ENCODE measurements at regions not wholly inside any gene's neighbourhood (a gene's known extent, or its start where the extent isn't known, plus 50 kb on each side); places are given as distances from the start of the nearest gene placed in this dataset.

DNA sequence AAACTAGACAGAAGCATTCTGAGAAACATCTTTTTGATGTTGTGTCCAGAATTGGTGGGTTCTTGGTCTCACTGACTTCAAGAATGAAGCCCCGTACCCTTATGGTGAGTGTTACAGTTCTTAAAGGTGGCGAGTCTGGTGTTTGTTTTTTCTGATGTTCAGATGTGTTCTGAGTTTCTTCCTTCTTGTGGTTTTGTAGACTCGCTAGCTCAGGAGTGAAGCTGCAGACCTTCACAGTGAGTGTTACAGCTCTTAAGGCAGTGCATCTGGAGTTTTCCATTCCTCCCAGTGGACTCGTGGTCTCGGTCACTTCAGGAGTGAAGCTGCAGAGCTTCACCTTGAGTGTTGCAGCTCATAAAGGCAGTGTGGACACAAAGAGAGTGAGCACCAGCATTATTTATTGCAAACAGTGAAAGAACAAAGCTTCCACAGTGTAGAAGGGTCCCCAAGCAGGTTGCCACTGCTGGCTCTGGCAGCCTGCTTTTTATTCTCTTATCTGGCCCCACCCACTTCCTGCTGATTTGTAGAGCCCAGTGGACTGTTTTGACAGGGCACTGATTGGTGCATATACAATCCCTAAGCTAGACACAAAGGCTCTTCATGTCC lies 1820.8 kb downstream of the UQCRFS1 start (continued):
- TF ChIP-seq, protein P1, sequence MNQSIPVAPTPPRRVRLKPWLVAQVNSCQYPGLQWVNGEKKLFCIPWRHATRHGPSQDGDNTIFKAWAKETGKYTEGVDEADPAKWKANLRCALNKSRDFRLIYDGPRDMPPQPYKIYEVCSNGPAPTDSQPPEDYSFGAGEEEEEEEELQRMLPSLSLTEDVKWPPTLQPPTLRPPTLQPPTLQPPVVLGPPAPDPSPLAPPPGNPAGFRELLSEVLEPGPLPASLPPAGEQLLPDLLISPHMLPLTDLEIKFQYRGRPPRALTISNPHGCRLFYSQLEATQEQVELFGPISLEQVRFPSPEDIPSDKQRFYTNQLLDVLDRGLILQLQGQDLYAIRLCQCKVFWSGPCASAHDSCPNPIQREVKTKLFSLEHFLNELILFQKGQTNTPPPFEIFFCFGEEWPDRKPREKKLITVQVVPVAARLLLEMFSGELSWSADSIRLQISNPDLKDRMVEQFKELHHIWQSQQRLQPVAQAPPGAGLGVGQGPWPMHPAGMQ (IDR thresholded peaks at IDR 0.05; ENCODE audit: borderline replicate concordance) = no peak
- TF ChIP-seq MEF2A (IDR thresholded peaks at IDR 0.05; ENCODE audit: insufficient read depth, low read depth, low read length) (no peak), RAD51 (IDR thresholded peaks at IDR 0.05) (no peak), PML (IDR thresholded peaks at IDR 0.05; ENCODE audit: low read length) (no peak), ZNF384 (IDR thresholded peaks at IDR 0.05; ENCODE audit: borderline replicate concordance, low read depth, low read length) (no peak), YY1 (IDR thresholded peaks at IDR 0.05; ENCODE audit: low read depth, low read length) (no peak), ZNF24 (IDR thresholded peaks at IDR 0.05) (no peak)
- TF ChIP-seq, protein P2, sequence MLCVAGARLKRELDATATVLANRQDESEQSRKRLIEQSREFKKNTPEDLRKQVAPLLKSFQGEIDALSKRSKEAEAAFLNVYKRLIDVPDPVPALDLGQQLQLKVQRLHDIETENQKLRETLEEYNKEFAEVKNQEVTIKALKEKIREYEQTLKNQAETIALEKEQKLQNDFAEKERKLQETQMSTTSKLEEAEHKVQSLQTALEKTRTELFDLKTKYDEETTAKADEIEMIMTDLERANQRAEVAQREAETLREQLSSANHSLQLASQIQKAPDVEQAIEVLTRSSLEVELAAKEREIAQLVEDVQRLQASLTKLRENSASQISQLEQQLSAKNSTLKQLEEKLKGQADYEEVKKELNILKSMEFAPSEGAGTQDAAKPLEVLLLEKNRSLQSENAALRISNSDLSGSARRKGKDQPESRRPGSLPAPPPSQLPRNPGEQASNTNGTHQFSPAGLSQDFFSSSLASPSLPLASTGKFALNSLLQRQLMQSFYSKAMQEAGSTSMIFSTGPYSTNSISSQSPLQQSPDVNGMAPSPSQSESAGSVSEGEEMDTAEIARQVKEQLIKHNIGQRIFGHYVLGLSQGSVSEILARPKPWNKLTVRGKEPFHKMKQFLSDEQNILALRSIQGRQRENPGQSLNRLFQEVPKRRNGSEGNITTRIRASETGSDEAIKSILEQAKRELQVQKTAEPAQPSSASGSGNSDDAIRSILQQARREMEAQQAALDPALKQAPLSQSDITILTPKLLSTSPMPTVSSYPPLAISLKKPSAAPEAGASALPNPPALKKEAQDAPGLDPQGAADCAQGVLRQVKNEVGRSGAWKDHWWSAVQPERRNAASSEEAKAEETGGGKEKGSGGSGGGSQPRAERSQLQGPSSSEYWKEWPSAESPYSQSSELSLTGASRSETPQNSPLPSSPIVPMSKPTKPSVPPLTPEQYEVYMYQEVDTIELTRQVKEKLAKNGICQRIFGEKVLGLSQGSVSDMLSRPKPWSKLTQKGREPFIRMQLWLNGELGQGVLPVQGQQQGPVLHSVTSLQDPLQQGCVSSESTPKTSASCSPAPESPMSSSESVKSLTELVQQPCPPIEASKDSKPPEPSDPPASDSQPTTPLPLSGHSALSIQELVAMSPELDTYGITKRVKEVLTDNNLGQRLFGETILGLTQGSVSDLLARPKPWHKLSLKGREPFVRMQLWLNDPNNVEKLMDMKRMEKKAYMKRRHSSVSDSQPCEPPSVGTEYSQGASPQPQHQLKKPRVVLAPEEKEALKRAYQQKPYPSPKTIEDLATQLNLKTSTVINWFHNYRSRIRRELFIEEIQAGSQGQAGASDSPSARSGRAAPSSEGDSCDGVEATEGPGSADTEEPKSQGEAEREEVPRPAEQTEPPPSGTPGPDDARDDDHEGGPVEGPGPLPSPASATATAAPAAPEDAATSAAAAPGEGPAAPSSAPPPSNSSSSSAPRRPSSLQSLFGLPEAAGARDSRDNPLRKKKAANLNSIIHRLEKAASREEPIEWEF (IDR thresholded peaks at IDR 0.05; ENCODE audit: insufficient replicate concordance, low read depth, low read length) = no peak
- TF ChIP-seq, protein P3, sequence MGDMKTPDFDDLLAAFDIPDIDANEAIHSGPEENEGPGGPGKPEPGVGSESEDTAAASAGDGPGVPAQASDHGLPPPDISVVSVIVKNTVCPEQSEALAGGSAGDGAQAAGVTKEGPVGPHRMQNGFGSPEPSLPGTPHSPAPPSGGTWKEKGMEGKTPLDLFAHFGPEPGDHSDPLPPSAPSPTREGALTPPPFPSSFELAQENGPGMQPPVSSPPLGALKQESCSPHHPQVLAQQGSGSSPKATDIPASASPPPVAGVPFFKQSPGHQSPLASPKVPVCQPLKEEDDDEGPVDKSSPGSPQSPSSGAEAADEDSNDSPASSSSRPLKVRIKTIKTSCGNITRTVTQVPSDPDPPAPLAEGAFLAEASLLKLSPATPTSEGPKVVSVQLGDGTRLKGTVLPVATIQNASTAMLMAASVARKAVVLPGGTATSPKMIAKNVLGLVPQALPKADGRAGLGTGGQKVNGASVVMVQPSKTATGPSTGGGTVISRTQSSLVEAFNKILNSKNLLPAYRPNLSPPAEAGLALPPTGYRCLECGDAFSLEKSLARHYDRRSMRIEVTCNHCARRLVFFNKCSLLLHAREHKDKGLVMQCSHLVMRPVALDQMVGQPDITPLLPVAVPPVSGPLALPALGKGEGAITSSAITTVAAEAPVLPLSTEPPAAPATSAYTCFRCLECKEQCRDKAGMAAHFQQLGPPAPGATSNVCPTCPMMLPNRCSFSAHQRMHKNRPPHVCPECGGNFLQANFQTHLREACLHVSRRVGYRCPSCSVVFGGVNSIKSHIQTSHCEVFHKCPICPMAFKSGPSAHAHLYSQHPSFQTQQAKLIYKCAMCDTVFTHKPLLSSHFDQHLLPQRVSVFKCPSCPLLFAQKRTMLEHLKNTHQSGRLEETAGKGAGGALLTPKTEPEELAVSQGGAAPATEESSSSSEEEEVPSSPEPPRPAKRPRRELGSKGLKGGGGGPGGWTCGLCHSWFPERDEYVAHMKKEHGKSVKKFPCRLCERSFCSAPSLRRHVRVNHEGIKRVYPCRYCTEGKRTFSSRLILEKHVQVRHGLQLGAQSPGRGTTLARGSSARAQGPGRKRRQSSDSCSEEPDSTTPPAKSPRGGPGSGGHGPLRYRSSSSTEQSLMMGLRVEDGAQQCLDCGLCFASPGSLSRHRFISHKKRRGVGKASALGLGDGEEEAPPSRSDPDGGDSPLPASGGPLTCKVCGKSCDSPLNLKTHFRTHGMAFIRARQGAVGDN (IDR thresholded peaks at IDR 0.05) = no peak
- TF ChIP-seq, protein P4, sequence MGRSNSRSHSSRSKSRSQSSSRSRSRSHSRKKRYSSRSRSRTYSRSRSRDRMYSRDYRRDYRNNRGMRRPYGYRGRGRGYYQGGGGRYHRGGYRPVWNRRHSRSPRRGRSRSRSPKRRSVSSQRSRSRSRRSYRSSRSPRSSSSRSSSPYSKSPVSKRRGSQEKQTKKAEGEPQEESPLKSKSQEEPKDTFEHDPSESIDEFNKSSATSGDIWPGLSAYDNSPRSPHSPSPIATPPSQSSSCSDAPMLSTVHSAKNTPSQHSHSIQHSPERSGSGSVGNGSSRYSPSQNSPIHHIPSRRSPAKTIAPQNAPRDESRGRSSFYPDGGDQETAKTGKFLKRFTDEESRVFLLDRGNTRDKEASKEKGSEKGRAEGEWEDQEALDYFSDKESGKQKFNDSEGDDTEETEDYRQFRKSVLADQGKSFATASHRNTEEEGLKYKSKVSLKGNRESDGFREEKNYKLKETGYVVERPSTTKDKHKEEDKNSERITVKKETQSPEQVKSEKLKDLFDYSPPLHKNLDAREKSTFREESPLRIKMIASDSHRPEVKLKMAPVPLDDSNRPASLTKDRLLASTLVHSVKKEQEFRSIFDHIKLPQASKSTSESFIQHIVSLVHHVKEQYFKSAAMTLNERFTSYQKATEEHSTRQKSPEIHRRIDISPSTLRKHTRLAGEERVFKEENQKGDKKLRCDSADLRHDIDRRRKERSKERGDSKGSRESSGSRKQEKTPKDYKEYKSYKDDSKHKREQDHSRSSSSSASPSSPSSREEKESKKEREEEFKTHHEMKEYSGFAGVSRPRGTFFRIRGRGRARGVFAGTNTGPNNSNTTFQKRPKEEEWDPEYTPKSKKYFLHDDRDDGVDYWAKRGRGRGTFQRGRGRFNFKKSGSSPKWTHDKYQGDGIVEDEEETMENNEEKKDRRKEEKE (IDR thresholded peaks at IDR 0.05) = no peak

All from GM12878 (cell line).